ENCODE measurements at regions not wholly inside any gene's neighbourhood (a gene's known extent, or its start where the extent isn't known, plus 50 kb on each side); places are given as distances from the start of the nearest gene placed in this dataset.

GRCh38 chr3:184460276-184460675, 80.4 kb downstream of the CHRD start:
- no peak for DNase-seq (ENCODE audit: low read depth)
- no peak for TF ChIP-seq CTCF (IDR thresholded peaks at IDR 0.05; ENCODE audit: control insufficient read depth, insufficient read depth, low read depth, low read length, missing control alignments)
- H3K4me3 ChIP-seq (ENCODE audit: control insufficient read depth, low read depth, low read length): no peak overlapping the region

- no peak overlapping the region for H3K4me3 ChIP-seq (ENCODE audit: control insufficient read depth, low read depth, low read length)
- no peak for DNase-seq (ENCODE audit: low read depth)
- TF ChIP-seq CTCF (IDR thresholded peaks at IDR 0.05; ENCODE audit: control insufficient read depth, insufficient read depth, low read depth, low read length, missing control alignments): no peak
These were observed 81.4 kb downstream of the CHRD start for GRCh38 chr3:184461219-184461618.

- H3K4me3 ChIP-seq (ENCODE audit: control insufficient read depth, low read depth, low read length): no peak overlapping the region
- no peak for TF ChIP-seq CTCF (IDR thresholded peaks at IDR 0.05; ENCODE audit: control insufficient read depth, insufficient read depth, low read depth, low read length, missing control alignments)
- no peak for DNase-seq (ENCODE audit: low read depth)
These were observed 86.1 kb downstream of the CHRD start for GRCh38 chr3:184465883-184466412.

DNA sequence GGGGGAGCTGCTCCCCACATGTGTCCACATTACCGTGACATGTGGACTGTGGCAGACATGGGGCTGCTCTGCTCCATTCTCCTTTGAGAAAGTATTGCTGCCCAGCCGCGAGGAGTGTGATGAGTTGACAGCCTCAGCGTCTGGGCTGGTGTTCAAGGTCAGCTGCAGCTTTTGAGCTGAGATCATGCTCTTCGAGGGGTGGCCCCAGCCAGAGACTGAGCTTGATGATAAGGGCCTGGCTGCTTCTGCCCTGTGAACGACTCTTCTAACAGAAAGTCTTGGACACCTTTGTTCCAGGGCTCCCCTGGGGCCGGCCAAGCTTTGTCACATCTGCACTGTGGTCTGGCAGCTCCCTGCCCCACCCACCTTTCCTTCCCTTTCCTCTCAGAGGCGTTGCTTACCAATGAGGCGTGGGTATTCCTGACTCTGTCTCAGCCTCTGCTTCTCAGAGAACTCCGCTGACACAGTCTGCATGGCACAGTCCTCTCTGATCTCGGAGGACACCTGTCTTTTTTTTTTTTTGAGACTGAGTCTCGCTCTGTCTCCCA, 86.6 kb downstream of the CHRD start:
- H3K4me3 ChIP-seq (ENCODE audit: control insufficient read depth, low read depth, low read length): no peak overlapping the region
- no peak for TF ChIP-seq CTCF (IDR thresholded peaks at IDR 0.05; ENCODE audit: control insufficient read depth, insufficient read depth, low read depth, low read length, missing control alignments)
- DNase-seq (ENCODE audit: low read depth): no peak

GRCh38 chr3:184467171-184467570, 87.3 kb downstream of the CHRD start:
- TF ChIP-seq CTCF (IDR thresholded peaks at IDR 0.05; ENCODE audit: control insufficient read depth, insufficient read depth, low read depth, low read length, missing control alignments): no peak
- H3K4me3 ChIP-seq (ENCODE audit: control insufficient read depth, low read depth, low read length): no peak overlapping the region

DNA sequence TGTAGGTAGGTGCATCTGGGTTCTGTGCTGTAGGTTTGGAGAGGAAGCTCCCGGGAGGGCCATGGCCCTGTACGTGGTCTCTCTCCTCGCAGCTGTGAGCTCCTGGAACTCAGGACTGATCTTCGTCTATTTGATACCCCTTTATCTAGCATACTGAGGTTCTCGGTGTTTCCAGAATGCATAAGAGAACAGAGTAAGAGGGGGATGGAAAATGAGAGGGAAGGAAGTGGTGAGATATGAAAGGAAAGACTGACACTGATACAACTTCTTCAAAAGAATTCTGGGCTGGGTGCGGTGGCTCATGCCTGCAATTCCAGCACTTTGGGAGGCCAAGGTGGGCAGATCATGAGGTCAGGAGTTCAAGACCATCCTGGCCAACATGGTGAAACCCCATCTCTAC, 90.7 kb downstream of the CHRD start:
- TF ChIP-seq CTCF (IDR thresholded peaks at IDR 0.05; ENCODE audit: control insufficient read depth, insufficient read depth, low read depth, low read length, missing control alignments): no peak
- DNase-seq (ENCODE audit: low read depth): no peak
- no peak overlapping the region for H3K4me3 ChIP-seq (ENCODE audit: control insufficient read depth, low read depth, low read length)

More at GRCh38 chr3:184467171-184467570, 87.3 kb downstream of the CHRD start:
- DNase-seq (ENCODE audit: low read depth): no peak

All from AG09309 (cell line).